Lung (tissue), 11 donors: ENCODE measurements at regions not wholly inside any gene's neighbourhood (a gene's known extent, or its start where the extent isn't known, plus 50 kb on each side); places are given as distances from the start of the nearest gene placed in this dataset.
A peak's percentile ranks its signal among the peaks of the same experiment; 100 is the strongest.

Experiments used
- ATAC-seq: fragments of 200-7000 bp; cut with Tn5 transposase; one replicate; pipeline ENCODE4 v1.9.1; 2020; ENCODE audit warnings: moderate number of reproducible peaks; ENCODE audit not compliant: insufficient read depth, low FRiP score
- DNase-seq, 3 donors: peaks; one replicate each; pipeline ENCODE4 v3.0.0-alpha.2; 2013 to 2017
- H3K27ac ChIP-seq, 2 donors: one replicate each; pipeline ENCODE4 v1.5.1; 2013; ENCODE audit warnings: mild to moderate bottlenecking in 2 of 2, moderate library complexity in 2 of 2, control low read depth in 1 of 2, inconsistent platforms in 1 of 2, low read depth in 1 of 2, low read length in 1 of 2
- H3K27me3 ChIP-seq, 3 donors: one replicate each; pipeline ENCODE4 v1.5.1; 2013; ENCODE audit warnings: low read length in 2 of 3; ENCODE audit not compliant: control insufficient read depth in 3 of 3, insufficient read depth in 3 of 3
- H3K36me3 ChIP-seq, 4 donors: one replicate each; pipeline ENCODE4 v1.5.1; 2013; ENCODE audit warnings: low read length in 4 of 4, mild to moderate bottlenecking in 1 of 4, moderate library complexity in 1 of 4; ENCODE audit not compliant: control insufficient read depth in 4 of 4, insufficient read depth in 4 of 4
- H3K4me1 ChIP-seq, 5 donors: one replicate each; pipeline ENCODE4 v1.5.1; 2013; ENCODE audit warnings: low read length in 5 of 5, mild to moderate bottlenecking in 2 of 5, moderate library complexity in 1 of 5; ENCODE audit not compliant: control insufficient read depth in 5 of 5, insufficient read depth in 5 of 5
- H3K4me3 ChIP-seq: one replicate; pipeline ENCODE4 v1.5.1; 2013; ENCODE audit warnings: mild to moderate bottlenecking, control low read depth, moderate library complexity
- H3K9ac ChIP-seq, 2 donors: one replicate each; pipeline ENCODE4 v1.5.1; 2013; ENCODE audit warnings: low read length in 2 of 2, control low read depth in 1 of 2; ENCODE audit not compliant: insufficient read depth in 1 of 2
- H3K9me3 ChIP-seq, 4 donors: one replicate each; pipeline ENCODE4 v1.5.1; 2013; ENCODE audit warnings: low read length in 3 of 4, mild to moderate bottlenecking in 1 of 4, moderate library complexity in 1 of 4; ENCODE audit not compliant: control insufficient read depth in 4 of 4, insufficient read depth in 3 of 4
- WGBS, 2 donors: extraction: QIAGEN DNeasy Blood & Tissue Kit; methylation state at CpG; one replicate each; pipeline ENCODE4 v1.1.7; 2013; 5-methylcytosine and 5-hydroxymethylcytosine counted together
- TF ChIP-seq, protein P1 (sequence below): IDR thresholded peaks from 2 replicates; pipeline ENCODE4 v1.5.1; 2012; ENCODE audit warnings: mild to moderate bottlenecking; ENCODE audit errors: control extremely low read depth, extremely low read depth
- donor health status: control.
- donor health status: control.
- donor health status: Bipolar disorder and iron deficiency.
- donor health status: healthy.
- donor health status: DM: yes; HTN: yes; CAD: no.

DNA sequence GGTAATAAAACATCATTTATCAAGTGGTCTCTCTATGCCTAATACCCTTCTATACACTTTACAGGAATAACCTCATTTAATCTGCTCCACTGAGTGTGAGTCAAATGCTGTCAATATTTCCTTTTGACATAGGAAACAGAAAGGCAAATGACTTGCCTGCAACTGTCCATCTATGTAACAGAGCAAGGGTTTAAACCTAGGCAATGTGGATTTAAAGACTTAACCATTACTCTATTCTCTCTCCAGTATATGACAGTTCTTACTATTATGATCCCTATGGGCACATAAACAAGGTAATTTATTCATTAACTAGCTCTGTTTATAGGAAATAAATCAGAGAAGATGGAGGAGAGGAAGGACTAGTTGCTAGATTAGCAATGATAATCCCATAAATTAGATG lies 70.6 kb downstream of the FSCB start:
- H3K9ac ChIP-seq = no peak overlapping the region
- no peaks in the 10 kb centered on the region for H3K4me1 ChIP-seq
- no peak for DNase-seq
- ATAC-seq = no peak
- H3K27ac ChIP-seq = no peak overlapping the region
- TF ChIP-seq, protein P1, sequence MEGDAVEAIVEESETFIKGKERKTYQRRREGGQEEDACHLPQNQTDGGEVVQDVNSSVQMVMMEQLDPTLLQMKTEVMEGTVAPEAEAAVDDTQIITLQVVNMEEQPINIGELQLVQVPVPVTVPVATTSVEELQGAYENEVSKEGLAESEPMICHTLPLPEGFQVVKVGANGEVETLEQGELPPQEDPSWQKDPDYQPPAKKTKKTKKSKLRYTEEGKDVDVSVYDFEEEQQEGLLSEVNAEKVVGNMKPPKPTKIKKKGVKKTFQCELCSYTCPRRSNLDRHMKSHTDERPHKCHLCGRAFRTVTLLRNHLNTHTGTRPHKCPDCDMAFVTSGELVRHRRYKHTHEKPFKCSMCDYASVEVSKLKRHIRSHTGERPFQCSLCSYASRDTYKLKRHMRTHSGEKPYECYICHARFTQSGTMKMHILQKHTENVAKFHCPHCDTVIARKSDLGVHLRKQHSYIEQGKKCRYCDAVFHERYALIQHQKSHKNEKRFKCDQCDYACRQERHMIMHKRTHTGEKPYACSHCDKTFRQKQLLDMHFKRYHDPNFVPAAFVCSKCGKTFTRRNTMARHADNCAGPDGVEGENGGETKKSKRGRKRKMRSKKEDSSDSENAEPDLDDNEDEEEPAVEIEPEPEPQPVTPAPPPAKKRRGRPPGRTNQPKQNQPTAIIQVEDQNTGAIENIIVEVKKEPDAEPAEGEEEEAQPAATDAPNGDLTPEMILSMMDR = no peak
- H3K4me3 ChIP-seq = no peak overlapping the region
- no peaks in the 10 kb centered on the region for H3K9me3 ChIP-seq
- no peaks in the 10 kb centered on the region for H3K27me3 ChIP-seq
- no peaks in the 10 kb centered on the region for H3K36me3 ChIP-seq

DNA sequence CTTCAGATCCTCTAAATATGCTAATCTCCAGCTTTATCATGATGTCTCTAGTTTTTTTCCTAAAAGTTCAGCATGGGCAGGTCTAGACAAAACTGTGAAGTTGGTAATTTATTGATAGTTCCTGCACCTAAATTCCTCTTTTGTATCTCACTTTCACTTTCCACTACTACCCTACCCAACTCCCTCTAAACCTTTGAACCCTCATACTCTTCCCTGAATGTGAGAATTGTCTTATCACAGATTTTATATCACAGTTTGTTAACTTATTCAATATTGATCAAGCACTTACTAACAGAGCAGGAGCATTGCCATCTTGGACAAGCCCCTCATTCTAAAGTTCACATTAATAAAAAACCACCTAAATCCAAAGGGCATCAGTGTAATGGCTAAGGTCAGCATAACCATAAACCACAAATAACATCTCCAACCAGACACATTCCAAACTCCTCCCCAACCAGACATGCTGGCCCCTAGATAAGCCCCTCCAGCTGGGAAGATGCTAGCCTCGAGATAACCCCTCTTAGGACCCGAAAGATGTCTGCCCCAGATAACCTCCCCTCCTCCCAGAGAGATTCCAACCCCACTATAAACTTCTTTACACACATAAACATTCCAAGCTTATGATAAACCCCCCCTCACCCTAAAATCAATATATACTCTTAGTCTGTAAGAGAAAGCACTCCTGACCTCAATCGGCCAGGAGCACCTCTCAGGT lies 78.7 kb downstream of the FSCB start:
- no peak for ATAC-seq
- Histone ChIP-seq H3K4me1 (no peaks in the 10 kb centered on the region), H3K36me3 (no peaks in the 10 kb centered on the region), H3K27me3 (no peaks in the 10 kb centered on the region), H3K4me3 (no peak overlapping the region), H3K9ac (no peak overlapping the region), H3K27ac (no peak overlapping the region), H3K9me3 (no peaks in the 10 kb centered on the region)
- DNase-seq = no peak
- TF ChIP-seq, protein P1 = no peak
- WGBS, 2 donors = 79 to 91% methylated on average over 3 of the region's 3 CpGs

DNA sequence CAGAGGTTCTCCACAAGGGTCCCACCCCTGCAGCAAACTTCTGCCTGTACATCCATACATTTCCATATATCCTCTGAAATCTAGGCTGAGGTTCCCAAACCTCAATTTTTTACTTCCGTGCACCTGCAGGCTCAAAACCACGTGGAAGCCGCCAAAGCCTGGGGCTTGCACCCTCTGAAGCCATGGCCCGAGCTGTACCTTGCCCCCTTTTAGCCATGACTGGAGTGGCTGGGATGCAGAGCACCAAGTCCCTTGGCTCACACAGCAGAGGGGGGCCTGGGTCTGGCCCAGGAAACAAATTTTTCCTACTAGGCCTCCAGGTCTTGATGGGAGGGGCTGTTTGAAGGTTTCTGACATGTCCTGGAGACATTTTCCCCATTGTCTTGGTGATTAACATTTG lies 84.4 kb downstream of the FSCB start:
- Histone ChIP-seq H3K4me3 (no peak overlapping the region), H3K36me3 (no peaks in the 10 kb centered on the region), H3K27me3 (no peaks in the 10 kb centered on the region), H3K27ac (no peak overlapping the region), H3K4me1 (no peaks in the 10 kb centered on the region), H3K9ac (no peak overlapping the region), H3K9me3 (no peaks in the 10 kb centered on the region)
- TF ChIP-seq, protein P1 = no peak
- DNase-seq = no peak
- WGBS, 2 donors = 86 to 93% methylated on average over 4 of the region's 4 CpGs
- no peak for ATAC-seq

DNA sequence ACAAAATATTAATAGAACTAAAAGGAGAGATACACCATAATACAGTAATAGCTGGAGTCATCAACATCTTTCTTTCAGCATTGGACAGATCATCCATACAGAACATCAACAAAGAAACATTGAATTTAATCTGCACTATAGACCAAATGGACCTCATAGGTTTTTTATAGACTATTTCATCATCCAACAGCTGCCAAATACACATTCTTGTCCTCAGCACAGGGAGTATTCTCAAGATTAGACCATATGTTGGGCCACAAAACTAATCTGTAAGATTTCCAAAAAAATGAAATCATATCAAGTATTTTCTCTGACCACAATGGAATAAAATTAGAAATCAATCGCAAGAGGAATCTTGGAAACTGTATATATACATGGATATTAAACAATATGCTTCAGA lies 86.9 kb downstream of the FSCB start:
- H3K9ac ChIP-seq = no peak overlapping the region
- ATAC-seq = no peak
- 86 to 96% methylated on average over 1 of the region's 1 CpG for WGBS, 2 donors

More for the DNA sequence above, 86.9 kb downstream of the FSCB start:
- Histone ChIP-seq H3K27ac (no peak overlapping the region), H3K36me3 (no peaks in the 10 kb centered on the region), H3K4me3 (no peak overlapping the region), H3K4me1 (no peaks in the 10 kb centered on the region), H3K9me3 (peaks cover 0 to 2% (median under 1%) of the 10 kb centered on the region in 4 donors), H3K27me3 (no peaks in the 10 kb centered on the region)
- DNase-seq = peak in 2 of 3 donors; percentile 11 to 22
- TF ChIP-seq, protein P1 = no peak
